DMS79 treated with DMSO at 0.1 percent for 48 hours (cell line): ENCODE measurements at regions not wholly inside any gene's neighbourhood (a gene's known extent, or its start where the extent isn't known, plus 50 kb on each side); places are given as distances from the start of the nearest gene placed in this dataset.

Experiments
- DNase-seq: peaks from one replicate; lab custom pipeline; 2025; lab: John Stamatoyannopoulos, UW

GRCh38 chrX:139120760-139121159 is 409.2 kb upstream of the FGF13 start:
- DNase-seq, result no peak

GRCh38 chrX:139113708-139114107 is 402.2 kb upstream of the FGF13 start:
- no peak for DNase-seq

GRCh38 chrX:139112432-139112831 is 400.9 kb upstream of the FGF13 start:
- DNase-seq, result no peak

- DNase-seq, result no peak
Measured at GRCh38 chrX:139106069-139106468, 394.6 kb upstream of the FGF13 start.

GRCh38 chrX:139094671-139095592 is 383.4 kb upstream of the FGF13 start:
- DNase-seq, result no peak

- DNase-seq, result no peak
Measured at GRCh38 chrX:139093201-139093600, 381.7 kb upstream of the FGF13 start.

GRCh38 chrX:139091878-139092277 is 380.4 kb upstream of the FGF13 start:
- no peak for DNase-seq

GRCh38 chrX:139091066-139091465 is 379.5 kb upstream of the FGF13 start:
- no peak for DNase-seq

- no peak for DNase-seq
Measured at GRCh38 chrX:139086246-139086645, 374.7 kb upstream of the FGF13 start.

- no peak for DNase-seq
Measured at GRCh38 chrX:139085404-139085803, 373.9 kb upstream of the FGF13 start.

GRCh38 chrX:139083191-139083590 is 371.7 kb upstream of the FGF13 start:
- DNase-seq, result no peak

GRCh38 chrX:139081965-139082364 is 370.4 kb upstream of the FGF13 start:
- DNase-seq, result no peak

- DNase-seq, result no peak
Measured at GRCh38 chrX:139079789-139080188, 368.3 kb upstream of the FGF13 start.

GRCh38 chrX:139078761-139079280 is 367.3 kb upstream of the FGF13 start:
- DNase-seq, result no peak

- no peak for DNase-seq
Measured at GRCh38 chrX:139078342-139078741, 366.8 kb upstream of the FGF13 start.

GRCh38 chrX:139077281-139078250 is 366.0 kb upstream of the FGF13 start:
- no peak for DNase-seq

GRCh38 chrX:139063364-139063763 is 351.8 kb upstream of the FGF13 start:
- DNase-seq, result no peak

GRCh38 chrX:139058831-139059495 is 347.4 kb upstream of the FGF13 start:
- no peak for DNase-seq

GRCh38 chrX:139052461-139052860 is 340.9 kb upstream of the FGF13 start:
- DNase-seq, result no peak

GRCh38 chrX:139049465-139049864 is 337.9 kb upstream of the FGF13 start:
- no peak for DNase-seq

- DNase-seq, result no peak
Measured at GRCh38 chrX:139044680-139045079, 333.2 kb upstream of the FGF13 start.

GRCh38 chrX:139039041-139039440 is 327.5 kb upstream of the FGF13 start:
- no peak for DNase-seq
